ENCODE measurements at regions not wholly inside any gene's neighbourhood (a gene's known extent, or its start where the extent isn't known, plus 50 kb on each side); places are given as distances from the start of the nearest gene placed in this dataset.

GRCh38 chr6:130674604-130675003 lies 152.6 kb upstream of the SMLR1 start:
- TF ChIP-seq YY1 (IDR thresholded peaks at IDR 0.05; ENCODE audit: low read depth) (no peak), ZBTB7A (IDR thresholded peaks at IDR 0.05; ENCODE audit: low read depth) (no peak), CREB1 (IDR thresholded peaks at IDR 0.05; ENCODE audit: low read depth) (no peak), REST (IDR thresholded peaks at IDR 0.05; ENCODE audit: low read depth) (no peak), CEBPB (IDR thresholded peaks at IDR 0.05) (peak; percentile 20; the same call in 1 of the 2 replicates)
